HG03175 (cell line): ENCODE measurements at regions not wholly inside any gene's neighbourhood (a gene's known extent, or its start where the extent isn't known, plus 50 kb on each side); places are given as distances from the start of the nearest gene placed in this dataset.

Experiments
- ATAC-seq: cut with Tn5 transposase; IDR thresholded peaks from one replicate; pipeline ENCODE4 v1.9.1; 2021; ENCODE audit warnings: mild to moderate bottlenecking, moderate library complexity; ENCODE audit not compliant: unreplicated experiment

DNA sequence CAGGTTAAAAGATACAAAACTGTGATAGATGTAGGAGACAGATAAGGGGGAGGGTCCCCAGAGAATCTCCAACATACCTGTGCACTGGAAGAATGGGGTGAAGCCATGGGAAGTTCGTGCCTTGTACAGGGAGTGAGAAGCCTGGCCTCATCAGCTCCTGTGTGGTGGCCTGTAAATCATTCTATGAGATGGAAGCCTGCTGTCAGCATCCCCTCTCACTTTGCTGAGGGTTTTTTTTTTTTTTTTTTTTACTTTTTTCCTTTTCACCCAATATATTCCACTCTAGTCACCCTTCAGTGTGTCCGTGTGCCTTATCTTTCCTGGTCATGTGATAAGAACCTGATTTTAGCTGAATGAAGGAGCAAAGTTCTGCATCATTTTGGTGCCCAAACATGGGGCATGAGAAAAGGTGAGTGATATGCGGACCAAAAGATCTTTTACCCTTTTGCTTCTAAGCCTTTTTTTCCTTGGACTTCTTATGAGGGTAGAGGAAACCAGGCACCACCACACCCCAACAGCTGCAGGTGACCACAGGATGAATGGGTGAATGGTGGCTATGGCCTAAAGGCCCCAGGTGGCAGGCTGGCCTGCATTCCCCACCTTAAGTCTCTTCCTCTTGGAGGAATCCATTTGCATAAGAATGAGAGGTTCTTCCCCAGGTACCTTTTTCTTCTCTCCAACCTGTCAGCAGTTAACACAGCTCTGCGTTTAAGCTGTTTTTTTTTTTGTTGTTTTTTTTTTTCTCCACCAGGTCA is 1345.0 kb downstream of the NSUN3 start:
- ATAC-seq, result no peak

DNA sequence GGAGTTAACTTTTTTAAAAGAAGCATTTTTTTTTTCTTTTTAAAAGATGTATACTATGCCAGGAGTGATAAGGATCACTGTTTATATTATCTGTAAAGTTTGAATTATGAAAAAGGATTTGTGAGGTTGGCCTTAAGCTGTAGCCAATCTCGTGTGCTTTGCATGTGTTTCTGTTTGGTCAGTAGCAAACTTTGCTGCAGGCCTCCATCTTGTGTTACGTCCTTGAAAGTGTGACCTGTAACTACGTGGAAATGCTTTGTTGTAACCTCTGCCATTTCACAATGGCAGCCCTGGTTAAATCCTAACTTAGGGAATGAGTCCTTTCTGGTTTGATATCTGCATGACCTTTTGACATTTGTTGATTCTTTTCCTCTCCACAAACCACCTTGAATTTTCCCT is 1345.6 kb downstream of the NSUN3 start:
- no peak for ATAC-seq

DNA sequence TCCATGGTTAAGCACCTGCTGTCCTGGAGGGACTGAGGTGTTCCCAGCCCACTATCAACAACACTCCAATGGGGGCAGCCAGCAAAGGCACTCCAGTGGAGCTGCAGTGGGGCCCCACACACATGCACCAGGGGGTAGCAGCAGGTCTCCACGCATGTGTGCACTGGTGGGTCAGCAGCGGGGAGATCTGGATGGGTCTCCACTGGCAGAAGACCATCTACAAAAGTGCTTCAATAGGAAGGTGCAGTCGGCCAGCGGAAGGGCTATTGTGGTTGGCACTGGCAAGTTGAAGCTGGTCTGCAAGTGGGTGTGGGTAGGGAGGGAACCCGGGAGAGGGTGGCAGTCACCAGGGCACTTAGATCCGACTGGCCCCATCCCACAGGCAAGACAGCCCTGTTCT is 1355.4 kb downstream of the NSUN3 start:
- no peak for ATAC-seq

DNA sequence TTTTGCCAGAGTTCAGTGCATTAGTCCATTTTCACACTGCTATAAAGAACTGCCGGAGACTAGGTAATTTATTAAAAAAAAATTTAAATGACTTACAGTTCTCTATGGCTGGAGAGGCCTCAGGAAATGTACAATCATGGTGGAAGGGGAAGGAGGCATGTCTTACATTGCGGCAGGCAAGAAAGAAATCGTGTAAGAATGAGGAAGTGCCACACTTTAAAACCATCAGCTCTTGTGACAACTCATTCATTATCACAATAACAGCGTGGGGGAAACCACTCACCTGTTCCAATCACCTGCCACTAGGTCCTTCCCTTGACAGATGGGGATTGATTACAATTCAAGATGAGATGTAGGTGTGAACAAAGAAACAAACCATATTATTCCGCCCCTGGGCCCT is 1361.4 kb downstream of the NSUN3 start:
- no peak for ATAC-seq

DNA sequence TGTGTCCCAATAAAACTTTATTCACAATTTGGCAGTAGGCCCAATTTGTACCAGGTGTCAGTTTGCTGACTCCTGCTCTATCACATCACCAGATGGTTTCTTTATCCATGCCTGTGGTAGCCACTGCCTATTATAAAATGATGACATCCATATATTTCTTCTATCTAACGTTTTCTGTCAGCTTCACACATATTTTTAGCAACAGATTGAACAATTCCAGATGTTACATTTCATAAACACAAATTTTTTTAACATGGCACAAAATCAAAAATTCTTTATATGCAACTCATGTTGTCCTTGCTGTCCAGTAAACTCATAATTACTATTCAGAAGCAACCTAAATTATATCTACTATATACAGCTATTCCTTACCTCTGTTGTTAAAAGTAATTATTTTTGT is 1371.6 kb downstream of the NSUN3 start:
- ATAC-seq, result no peak

DNA sequence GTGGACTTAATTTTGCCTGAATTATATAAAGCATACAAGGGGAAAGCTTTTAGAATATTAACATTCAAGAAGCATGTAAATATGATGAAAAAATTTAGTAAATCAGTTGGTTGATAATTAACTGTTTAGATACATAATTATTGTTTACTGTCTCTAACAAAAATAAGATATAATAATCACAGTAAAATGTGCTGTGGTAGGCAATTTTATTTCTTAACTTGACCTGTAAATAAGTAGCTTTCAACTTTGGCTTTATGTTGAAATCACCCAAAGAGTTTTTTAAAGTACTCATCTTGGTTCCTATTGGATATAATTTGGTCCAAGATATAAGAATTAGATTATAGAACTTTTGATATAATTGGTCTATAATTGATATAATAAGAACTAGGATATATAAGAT is 1374.5 kb downstream of the NSUN3 start:
- ATAC-seq, result no peak

DNA sequence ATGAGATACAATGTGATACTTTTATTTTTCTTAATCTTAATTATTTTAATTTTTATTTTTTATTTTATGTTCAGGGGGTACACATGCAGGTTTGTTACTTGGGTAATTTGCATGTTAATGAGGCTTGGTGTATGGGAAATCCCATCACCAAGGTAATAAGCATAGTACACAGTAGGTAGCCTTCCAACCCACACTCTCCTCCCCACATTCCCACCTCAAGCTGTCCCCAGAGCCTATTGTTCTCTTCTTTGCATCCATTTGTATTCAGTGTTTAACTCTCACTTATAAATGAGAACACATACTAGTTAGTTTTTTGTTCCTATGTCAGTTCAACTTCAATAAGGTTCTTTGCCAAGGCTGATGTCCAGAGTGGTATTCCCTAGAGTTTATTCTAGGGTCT is 1375.4 kb downstream of the NSUN3 start:
- ATAC-seq, result no peak

DNA sequence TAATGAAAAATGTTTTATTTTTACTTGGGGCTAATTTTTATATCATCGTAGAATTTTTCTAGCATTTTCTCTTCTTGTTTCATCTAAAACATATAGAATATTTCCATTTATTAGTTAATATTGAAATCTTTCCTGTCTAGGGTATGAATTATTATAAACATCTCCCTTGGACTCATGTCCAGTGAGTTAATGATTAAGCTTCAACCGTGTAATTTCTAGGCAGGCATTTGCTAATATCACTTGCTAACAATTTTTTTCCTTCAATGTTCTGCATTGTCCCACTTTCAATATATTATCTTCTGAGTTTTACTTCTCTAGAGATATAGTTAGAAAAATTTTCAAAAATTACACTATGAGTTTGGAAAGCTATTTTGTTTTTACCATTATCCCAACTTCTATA is 1371.6 kb upstream of the EPHA6 start:
- no peak for ATAC-seq

DNA sequence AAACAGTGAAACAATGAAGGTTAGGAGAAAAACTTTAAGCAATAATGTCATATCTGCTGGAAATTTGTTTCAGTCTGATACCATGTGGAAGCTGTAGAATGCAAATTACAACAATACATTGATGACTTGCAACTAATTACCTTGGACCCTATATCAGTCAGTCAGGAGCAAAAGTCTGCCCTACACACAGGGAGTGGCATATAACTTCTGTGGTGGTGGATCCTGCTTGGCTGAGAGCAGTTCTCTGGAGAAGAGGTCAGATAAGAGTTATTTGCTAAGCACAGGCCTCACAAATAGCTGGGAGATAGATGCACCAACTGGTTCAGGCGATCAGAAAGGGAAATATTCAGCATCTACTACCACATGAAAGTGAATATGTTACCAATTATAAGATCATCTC is 1364.6 kb upstream of the EPHA6 start:
- ATAC-seq, result no peak

DNA sequence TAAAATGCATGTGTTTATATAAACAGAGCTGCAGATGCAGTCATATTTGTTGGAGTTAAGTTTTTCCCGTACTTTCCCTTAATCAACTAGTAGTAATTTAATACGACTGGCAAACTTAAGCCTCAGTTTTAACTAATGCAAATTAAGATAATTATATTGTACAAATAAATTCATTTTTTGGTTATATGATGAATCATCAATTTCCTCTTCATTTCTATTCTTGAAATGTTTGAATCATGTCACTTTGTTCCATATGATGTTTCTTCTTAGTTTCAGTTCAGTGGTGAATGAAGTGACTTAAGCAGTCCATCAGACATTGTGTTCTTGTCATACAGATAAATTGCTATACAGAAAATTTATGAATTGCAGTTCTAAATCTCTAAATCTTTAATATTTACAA is 1361.2 kb upstream of the EPHA6 start:
- ATAC-seq, result no peak

DNA sequence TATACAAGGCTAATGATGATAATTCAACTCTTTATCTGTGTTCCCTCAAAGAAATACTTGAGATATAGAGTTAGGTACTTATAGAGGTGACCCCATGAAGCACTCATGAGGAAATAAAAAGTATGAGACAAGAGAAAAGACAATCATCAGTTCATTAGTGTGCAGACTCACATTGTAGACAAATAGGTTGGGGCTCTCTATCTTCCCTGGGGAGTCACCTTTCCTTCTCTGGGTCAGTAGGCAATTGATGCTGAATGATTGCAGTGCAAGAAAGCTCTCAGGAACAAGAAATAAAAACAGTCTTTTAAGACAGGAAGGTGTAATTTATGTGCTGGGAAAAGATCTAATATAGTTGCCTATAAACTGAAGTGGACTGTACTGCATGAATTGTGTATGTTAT is 1357.6 kb upstream of the EPHA6 start:
- ATAC-seq, result no peak

DNA sequence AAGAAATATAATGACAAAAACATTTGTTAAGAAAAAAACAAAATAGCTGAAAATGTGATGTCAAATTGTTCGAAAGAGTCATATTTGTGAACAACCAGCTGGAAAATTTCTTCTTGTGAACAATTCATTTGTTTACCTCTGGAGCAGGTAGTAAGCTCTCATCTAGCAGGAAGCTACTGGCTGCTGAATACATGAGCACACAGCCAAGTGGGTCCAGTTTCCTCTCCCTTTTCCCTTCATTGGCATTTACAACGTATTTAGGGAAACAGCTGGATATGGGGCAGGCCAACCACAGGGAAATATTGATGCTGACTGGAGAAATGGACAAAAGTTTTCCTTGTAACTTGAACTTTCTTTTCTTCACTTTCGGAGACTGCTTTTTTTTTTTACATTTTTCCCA is 1354.7 kb upstream of the EPHA6 start:
- ATAC-seq, result no peak

DNA sequence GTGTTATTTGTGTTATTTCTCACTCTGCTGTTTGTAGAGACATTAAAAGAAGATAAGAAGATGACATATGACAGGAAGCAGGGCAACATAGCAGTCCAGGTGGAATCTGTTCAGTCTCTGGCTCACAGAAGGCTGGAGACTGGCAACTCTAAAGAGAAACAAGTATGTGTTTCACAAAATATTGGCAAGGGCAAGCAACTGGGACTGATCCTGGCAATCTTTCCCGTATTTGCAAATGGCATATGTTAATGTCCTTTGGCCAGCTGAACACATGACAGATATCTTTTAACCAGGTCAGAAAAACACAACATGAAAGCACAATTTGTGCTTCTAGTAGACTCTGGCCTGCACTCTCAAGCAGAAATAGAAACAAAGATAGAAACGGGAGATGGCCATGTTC is 1354.1 kb upstream of the EPHA6 start:
- no peak for ATAC-seq

DNA sequence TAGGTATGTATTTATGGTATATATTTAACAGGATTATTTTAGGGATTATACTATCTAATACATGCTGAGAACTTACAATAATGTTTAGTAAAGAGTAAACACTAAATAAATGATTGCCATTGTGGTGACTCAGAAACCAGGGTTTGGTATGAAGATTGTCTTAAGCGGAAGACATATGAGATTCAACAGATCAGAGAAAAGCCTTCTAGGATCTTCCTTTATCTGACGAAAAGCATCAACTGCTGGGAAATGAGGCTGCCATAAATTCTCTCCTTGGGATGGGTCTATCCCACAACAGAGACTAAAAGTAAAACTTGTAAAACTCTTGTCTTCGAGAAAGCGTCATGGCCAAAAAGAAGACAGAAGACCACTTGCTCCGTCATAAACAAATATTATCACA is 1352.2 kb upstream of the EPHA6 start:
- ATAC-seq, result no peak

DNA sequence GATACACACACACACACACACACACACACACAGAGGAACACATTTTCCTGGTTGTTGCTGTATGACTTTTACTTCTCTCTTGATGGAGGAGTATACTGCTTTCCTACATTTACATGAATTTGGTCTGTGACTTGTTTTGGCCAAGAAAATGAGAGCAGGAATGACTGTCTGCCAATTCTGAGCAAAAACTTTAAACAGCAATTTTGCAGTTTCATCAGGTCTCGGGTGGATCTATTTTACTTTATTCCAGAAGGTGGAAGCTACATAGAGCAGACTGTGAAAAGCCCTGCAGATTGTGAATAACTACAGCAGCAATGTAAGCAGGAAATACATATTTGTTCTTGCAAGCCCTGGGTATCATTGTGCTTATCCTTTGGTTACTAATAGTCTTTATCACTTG is 1350.0 kb upstream of the EPHA6 start:
- ATAC-seq, result no peak

DNA sequence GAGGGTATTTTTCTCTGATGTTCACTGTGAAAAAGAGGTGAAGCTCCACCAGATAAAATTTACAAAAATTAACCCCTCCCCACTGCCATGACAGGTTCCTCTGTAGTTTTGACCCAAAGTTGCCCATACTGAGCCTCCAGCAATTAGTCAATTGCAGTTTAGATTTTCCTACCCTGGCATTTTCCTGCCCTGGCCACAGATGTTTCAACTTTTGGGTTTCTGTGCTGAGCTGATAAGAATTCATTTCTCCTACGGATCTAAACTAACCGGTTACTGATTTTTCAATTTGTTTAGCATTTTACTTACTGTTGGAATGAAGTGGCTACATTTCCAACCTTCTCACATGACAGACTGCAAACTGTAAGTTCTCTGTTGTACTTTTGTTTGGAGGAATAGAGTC is 1346.1 kb upstream of the EPHA6 start:
- no peak for ATAC-seq

DNA sequence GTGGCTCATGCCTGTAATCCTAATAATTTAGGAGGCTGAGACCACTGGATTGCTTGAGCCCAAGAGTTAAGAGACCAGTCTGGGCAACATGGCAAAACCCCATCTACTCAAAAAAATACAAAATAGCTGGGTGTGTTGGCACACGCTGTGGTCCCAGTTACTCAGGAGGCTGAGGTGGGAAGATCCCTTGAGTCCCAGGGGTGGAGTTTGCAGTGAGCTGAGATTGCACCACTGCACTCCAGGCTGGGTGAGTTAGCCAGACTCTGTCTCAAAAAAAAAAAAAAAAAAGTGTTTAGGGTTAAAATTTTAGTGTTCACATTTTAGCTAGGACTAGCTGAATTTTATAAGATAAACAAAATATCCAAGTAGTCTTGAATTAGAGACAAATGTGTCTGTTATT is 1340.1 kb upstream of the EPHA6 start:
- no peak for ATAC-seq

DNA sequence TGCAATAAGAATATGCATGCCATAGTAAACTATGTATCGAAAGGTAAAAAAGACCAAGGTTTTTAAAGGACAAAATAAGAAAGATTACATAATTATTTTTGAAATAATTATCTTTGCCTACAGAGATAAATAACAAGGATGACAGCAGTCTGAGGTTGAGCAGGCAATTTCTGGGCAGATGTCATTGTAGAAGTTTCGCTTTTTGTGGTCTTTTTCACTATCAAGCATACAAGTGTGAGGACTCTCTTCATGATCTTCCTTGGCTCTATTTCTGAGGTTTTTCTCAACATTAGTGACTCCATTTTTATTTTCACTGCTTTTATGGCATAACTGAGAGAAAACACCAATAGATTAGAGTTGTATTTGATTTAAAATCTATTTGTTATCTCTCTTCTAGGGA is 1337.9 kb upstream of the EPHA6 start:
- ATAC-seq, result no peak

DNA sequence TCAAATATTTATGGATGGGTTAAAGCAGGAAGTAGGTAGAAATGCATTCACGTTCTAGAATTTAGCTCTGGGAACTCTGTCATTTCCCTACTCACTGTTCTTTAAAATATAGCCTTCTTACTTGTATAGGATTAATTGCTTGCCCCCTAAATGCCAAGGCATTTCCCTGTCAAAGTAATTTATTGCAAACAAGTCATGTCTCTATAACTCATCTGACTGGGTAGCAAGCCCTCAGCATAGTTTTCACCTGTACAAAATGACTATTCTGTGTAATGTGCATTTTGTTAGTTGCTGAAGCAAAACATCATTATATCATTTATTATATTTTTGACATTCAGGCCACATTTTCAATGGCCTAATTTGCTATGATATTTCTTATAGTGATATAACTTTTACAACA is 1308.2 kb upstream of the EPHA6 start:
- ATAC-seq, result no peak

DNA sequence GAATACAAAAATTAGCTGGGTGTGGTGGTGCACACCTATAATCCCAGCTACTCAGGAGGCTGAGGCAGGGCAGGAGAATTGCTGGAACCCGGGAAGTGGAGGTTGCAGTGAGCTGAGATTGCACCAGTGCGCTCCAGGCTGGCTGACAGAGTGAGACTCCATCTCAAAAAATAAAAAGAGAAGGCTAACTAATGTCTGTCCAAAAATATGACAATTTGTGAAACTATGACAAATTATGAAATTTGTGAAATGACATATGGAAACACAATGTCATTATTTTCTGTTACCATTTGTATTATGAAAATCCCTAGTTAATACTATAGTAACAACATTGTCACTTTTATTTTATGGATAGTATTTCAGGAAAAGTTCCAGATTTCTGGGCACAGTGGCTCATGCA is 1306.3 kb upstream of the EPHA6 start:
- ATAC-seq, result no peak

DNA sequence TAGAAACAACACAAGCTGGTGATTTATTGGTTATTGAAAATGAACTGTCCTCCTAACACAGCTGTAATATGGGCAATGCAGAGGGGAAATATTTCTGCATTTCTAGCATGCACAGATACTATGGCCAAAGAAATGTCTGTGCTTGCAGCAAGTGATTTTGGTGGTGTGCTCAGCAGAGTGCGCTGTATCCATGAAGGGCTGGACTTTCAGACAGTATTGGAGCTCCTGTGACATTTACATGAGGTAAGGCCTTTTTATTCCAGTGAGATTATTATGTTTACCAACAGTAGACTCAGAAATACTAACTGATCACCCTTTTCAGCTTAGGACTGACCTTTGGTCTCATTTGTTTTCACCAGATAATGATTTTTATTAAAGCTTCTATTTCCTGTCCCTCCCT is 1302.6 kb upstream of the EPHA6 start:
- no peak for ATAC-seq

DNA sequence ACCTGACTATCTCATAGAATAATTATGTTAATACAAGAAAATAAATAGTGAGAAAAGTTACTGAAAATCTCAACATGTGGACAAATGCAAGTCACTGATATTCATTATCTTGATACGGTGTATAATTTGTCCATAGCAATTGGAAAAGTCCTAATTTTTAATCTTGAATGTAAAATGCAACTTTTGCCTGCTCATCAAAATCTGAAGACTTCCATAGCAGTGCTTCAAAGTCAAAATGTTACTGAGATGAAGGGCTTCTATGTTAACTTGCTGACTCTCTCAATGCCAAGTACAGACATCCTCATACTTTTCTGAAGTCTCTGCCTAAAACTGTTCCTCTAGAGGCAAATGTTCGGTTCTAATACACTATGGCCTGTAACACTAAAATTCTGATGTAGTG is 1300.1 kb upstream of the EPHA6 start:
- ATAC-seq, result no peak

DNA sequence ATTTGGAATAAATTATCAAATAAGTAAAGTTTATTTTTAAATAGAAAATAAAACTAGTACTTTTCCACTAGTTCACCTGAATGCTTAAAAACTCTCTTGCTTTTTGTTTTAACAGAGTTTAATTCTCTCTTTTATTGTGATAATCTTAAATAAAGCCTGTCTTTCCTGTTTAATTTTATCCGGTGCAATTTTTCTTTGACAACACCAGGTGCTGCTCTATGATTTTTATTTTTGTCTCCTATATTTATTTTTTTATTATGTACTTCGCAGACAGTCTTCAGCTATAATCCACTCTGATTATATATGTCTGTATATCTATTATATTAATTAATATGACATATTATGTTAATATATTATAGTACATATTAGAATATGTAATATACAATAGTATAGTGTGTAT is 1293.0 kb upstream of the EPHA6 start:
- ATAC-seq, result no peak
